Fibroblast of lung (primary cell): ENCODE measurements at regions not wholly inside any gene's neighbourhood (a gene's known extent, or its start where the extent isn't known, plus 50 kb on each side); places are given as distances from the start of the nearest gene placed in this dataset.

ENCODE experiments used
- EZH2 ChIP-seq: IDR thresholded peaks from 2 replicates; pipeline ENCODE4 v1.5.1; 2012; ENCODE audit warnings: low read length, control low read depth, mild to moderate bottlenecking; ENCODE audit errors: missing control alignments
- TF ChIP-seq, protein P1 (sequence below), 2 donors: IDR thresholded peaks in 1 of 2; conservative IDR thresholded peaks in 1 of 2; 1 replicate in 1 of 2; 2 replicates in 1 of 2; pipeline ENCODE4 v1.5.1; 2011 to 2012; ENCODE audit warnings: low read length in 2 of 2, control low read depth in 1 of 2, inconsistent platforms in 1 of 2, low read depth in 1 of 2, mild to moderate bottlenecking in 1 of 2

DNA sequence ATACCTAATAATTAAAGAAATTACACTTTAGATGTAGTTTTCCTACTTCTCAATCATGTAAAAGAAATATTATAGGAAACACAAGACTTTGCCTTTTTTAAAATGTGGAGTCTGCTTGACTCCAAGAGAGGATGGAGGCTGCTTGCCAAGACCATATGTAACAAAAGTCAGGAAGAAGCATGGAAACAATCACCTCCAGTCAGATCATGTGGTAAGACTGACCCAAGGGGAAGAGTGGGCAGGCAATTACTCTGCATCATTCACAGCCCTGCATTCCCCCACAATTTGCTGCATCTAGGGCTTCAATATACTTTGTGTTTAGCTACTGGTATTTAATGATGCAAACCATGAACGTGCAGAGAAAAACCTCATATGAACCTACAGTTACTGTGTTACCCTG is 78.0 kb upstream of the RXFP1 start:
- TF ChIP-seq, protein P1, sequence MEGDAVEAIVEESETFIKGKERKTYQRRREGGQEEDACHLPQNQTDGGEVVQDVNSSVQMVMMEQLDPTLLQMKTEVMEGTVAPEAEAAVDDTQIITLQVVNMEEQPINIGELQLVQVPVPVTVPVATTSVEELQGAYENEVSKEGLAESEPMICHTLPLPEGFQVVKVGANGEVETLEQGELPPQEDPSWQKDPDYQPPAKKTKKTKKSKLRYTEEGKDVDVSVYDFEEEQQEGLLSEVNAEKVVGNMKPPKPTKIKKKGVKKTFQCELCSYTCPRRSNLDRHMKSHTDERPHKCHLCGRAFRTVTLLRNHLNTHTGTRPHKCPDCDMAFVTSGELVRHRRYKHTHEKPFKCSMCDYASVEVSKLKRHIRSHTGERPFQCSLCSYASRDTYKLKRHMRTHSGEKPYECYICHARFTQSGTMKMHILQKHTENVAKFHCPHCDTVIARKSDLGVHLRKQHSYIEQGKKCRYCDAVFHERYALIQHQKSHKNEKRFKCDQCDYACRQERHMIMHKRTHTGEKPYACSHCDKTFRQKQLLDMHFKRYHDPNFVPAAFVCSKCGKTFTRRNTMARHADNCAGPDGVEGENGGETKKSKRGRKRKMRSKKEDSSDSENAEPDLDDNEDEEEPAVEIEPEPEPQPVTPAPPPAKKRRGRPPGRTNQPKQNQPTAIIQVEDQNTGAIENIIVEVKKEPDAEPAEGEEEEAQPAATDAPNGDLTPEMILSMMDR (conservative IDR thresholded peaks at IDR 0.05 in 1 of 2, IDR thresholded peaks at IDR 0.05 in 1 of 2; ENCODE audit: low read depth in 1 of 2, low read length in 2 of 2) = no peak
- TF ChIP-seq EZH2 = no peak
